GM12801 (cell line): ENCODE measurements at regions not wholly inside any gene's neighbourhood (a gene's known extent, or its start where the extent isn't known, plus 50 kb on each side); places are given as distances from the start of the nearest gene placed in this dataset.

Experiments used
- CTCF ChIP-seq: IDR thresholded peaks from one replicate; pipeline ENCODE4 v1.5.1; 2011; ENCODE audit warnings: control low read depth; ENCODE audit not compliant: insufficient read length; ENCODE audit errors: extremely low read depth

GRCh38 chr2:16184341-16184890 lies 244.1 kb downstream of the MYCN start:
- TF ChIP-seq CTCF, result no peak

- TF ChIP-seq CTCF, result no peak
These were observed 243.0 kb downstream of the MYCN start for GRCh38 chr2:16183345-16183744.

GRCh38 chr2:16182841-16183240 lies 242.5 kb downstream of the MYCN start:
- no peak for TF ChIP-seq CTCF

GRCh38 chr2:16181741-16182090 lies 241.4 kb downstream of the MYCN start:
- no peak for TF ChIP-seq CTCF

GRCh38 chr2:16181062-16181740 lies 240.9 kb downstream of the MYCN start:
- TF ChIP-seq CTCF, result no peak

- no peak for TF ChIP-seq CTCF
These were observed 240.3 kb downstream of the MYCN start for GRCh38 chr2:16180631-16181030.

GRCh38 chr2:16179701-16180416 lies 239.5 kb downstream of the MYCN start:
- TF ChIP-seq CTCF, result no peak
